ENCODE measurements at regions not wholly inside any gene's neighbourhood (a gene's known extent, or its start where the extent isn't known, plus 50 kb on each side); places are given as distances from the start of the nearest gene placed in this dataset.

- DNase-seq (ENCODE audit: low read depth in 1 of 2, low spot score in 1 of 2): no peak
- Histone ChIP-seq H3K27ac (replicated peaks) (no peak overlapping the region), H3K4me3 (replicated peaks; ENCODE audit: insufficient read depth, low read length) (no peak overlapping the region), H3K27me3 (ENCODE audit: insufficient read depth, poor library complexity, severe bottlenecking) (no peaks in the 10 kb centered on the region)
- TF ChIP-seq CTCF (IDR thresholded peaks at IDR 0.05; ENCODE audit: insufficient read depth, low read length) (no peak), POLR2AphosphoS5 (IDR thresholded peaks at IDR 0.05; ENCODE audit: low read depth) (no peak), GABPA (IDR thresholded peaks at IDR 0.05; ENCODE audit: low read depth) (no peak), SPI1 (IDR thresholded peaks at IDR 0.05; ENCODE audit: borderline replicate concordance, low read depth) (no peak)
- TF ChIP-seq, protein P1, sequence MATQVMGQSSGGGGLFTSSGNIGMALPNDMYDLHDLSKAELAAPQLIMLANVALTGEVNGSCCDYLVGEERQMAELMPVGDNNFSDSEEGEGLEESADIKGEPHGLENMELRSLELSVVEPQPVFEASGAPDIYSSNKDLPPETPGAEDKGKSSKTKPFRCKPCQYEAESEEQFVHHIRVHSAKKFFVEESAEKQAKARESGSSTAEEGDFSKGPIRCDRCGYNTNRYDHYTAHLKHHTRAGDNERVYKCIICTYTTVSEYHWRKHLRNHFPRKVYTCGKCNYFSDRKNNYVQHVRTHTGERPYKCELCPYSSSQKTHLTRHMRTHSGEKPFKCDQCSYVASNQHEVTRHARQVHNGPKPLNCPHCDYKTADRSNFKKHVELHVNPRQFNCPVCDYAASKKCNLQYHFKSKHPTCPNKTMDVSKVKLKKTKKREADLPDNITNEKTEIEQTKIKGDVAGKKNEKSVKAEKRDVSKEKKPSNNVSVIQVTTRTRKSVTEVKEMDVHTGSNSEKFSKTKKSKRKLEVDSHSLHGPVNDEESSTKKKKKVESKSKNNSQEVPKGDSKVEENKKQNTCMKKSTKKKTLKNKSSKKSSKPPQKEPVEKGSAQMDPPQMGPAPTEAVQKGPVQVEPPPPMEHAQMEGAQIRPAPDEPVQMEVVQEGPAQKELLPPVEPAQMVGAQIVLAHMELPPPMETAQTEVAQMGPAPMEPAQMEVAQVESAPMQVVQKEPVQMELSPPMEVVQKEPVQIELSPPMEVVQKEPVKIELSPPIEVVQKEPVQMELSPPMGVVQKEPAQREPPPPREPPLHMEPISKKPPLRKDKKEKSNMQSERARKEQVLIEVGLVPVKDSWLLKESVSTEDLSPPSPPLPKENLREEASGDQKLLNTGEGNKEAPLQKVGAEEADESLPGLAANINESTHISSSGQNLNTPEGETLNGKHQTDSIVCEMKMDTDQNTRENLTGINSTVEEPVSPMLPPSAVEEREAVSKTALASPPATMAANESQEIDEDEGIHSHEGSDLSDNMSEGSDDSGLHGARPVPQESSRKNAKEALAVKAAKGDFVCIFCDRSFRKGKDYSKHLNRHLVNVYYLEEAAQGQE (IDR thresholded peaks at IDR 0.05; ENCODE audit: insufficient replicate concordance, low read depth): no peak
These were observed 341.8 kb upstream of the GBE1 start for GRCh38 chr3:82103241-82103640.

GRCh38 chr3:82100378-82100777 lies 338.9 kb upstream of the GBE1 start:
- H3K27me3 ChIP-seq (ENCODE audit: insufficient read depth, poor library complexity, severe bottlenecking): no peaks in the 10 kb centered on the region
- H3K4me3 ChIP-seq (replicated peaks; ENCODE audit: insufficient read depth, low read length): no peak overlapping the region
- no peak for DNase-seq (ENCODE audit: low read depth in 1 of 2, low spot score in 1 of 2)
- no peak for TF ChIP-seq GABPA (IDR thresholded peaks at IDR 0.05; ENCODE audit: low read depth)
- TF ChIP-seq POLR2AphosphoS5 (IDR thresholded peaks at IDR 0.05; ENCODE audit: low read depth): no peak
- no peak overlapping the region for H3K27ac ChIP-seq (replicated peaks)

GRCh38 chr3:82093641-82094040 lies 332.2 kb upstream of the GBE1 start:
- no peak overlapping the region for H3K4me3 ChIP-seq (replicated peaks; ENCODE audit: insufficient read depth, low read length)
- no peaks in the 10 kb centered on the region for H3K27me3 ChIP-seq (ENCODE audit: insufficient read depth, poor library complexity, severe bottlenecking)
- DNase-seq (ENCODE audit: low read depth in 1 of 2, low spot score in 1 of 2): no peak
- no peak overlapping the region for H3K27ac ChIP-seq (replicated peaks)
- TF ChIP-seq CTCF (IDR thresholded peaks at IDR 0.05; ENCODE audit: insufficient read depth, low read length): no peak
- no peak for TF ChIP-seq GABPA (IDR thresholded peaks at IDR 0.05; ENCODE audit: low read depth)
- no peak for TF ChIP-seq SPI1 (IDR thresholded peaks at IDR 0.05; ENCODE audit: borderline replicate concordance, low read depth)
- no peak for TF ChIP-seq POLR2AphosphoS5 (IDR thresholded peaks at IDR 0.05; ENCODE audit: low read depth)
- TF ChIP-seq, protein P1 (IDR thresholded peaks at IDR 0.05; ENCODE audit: insufficient replicate concordance, low read depth): no peak

- Histone ChIP-seq H3K27ac (replicated peaks) (no peak overlapping the region), H3K4me3 (replicated peaks; ENCODE audit: insufficient read depth, low read length) (no peak overlapping the region), H3K27me3 (ENCODE audit: insufficient read depth, poor library complexity, severe bottlenecking) (no peaks in the 10 kb centered on the region)
- DNase-seq (ENCODE audit: low read depth in 1 of 2, low spot score in 1 of 2): no peak
- TF ChIP-seq, protein P1 (IDR thresholded peaks at IDR 0.05; ENCODE audit: insufficient replicate concordance, low read depth): no peak
- no peak for TF ChIP-seq GABPA (IDR thresholded peaks at IDR 0.05; ENCODE audit: low read depth)
- no peak for TF ChIP-seq CTCF (IDR thresholded peaks at IDR 0.05; ENCODE audit: insufficient read depth, low read length)
- TF ChIP-seq POLR2AphosphoS5 (IDR thresholded peaks at IDR 0.05; ENCODE audit: low read depth): no peak
- TF ChIP-seq SPI1 (IDR thresholded peaks at IDR 0.05; ENCODE audit: borderline replicate concordance, low read depth): peak; percentile 85
These were observed 327.3 kb upstream of the GBE1 start for GRCh38 chr3:82088749-82089148.

Measured in HL-60 (cell line).